MM.1S (cell line): ENCODE measurements at regions not wholly inside any gene's neighbourhood (a gene's known extent, or its start where the extent isn't known, plus 50 kb on each side); places are given as distances from the start of the nearest gene placed in this dataset.

Experiments
- DNase-seq: peaks from one replicate; pipeline ENCODE4 v3.0.0-alpha.2; 2015
- H2AFZ ChIP-seq: fragments of 300-600 bp; sonication (generic); 2 replicates; pipeline ENCODE4 v1.6.0; 2016; ENCODE audit warnings: antibody characterized with exemption, low read length
- H3F3A ChIP-seq: fragments of 300-600 bp; sonication (generic); 2 replicates; pipeline ENCODE4 v1.6.1; 2016; ENCODE audit warnings: mild to moderate bottlenecking, antibody characterized with exemption, low read length, moderate library complexity, mixed read lengths; ENCODE audit not compliant: insufficient read depth
- H3K27ac ChIP-seq: fragments of 300-600 bp; sonication (generic); 2 replicates; pipeline ENCODE4 v1.5.1; 2016; ENCODE audit warnings: mild to moderate bottlenecking, low read length
- H3K27me3 ChIP-seq: fragments of 300-600 bp; sonication (generic); replicated peaks from 2 replicates; pipeline ENCODE4 v1.6.0; 2016; ENCODE audit warnings: low read length; ENCODE audit not compliant: insufficient read depth
- H3K36me3 ChIP-seq: fragments of 300-600 bp; sonication (generic); replicated peaks from 2 replicates; pipeline ENCODE4 v1.6.1; 2016; ENCODE audit warnings: mild to moderate bottlenecking, low read length, mixed read lengths; ENCODE audit not compliant: insufficient read depth
- H3K4me1 ChIP-seq: fragments of 300-600 bp; sonication (generic); 2 replicates; pipeline ENCODE4 v1.6.1; 2016; ENCODE audit warnings: low read length, mixed read lengths
- H3K4me2 ChIP-seq: fragments of 300-600 bp; sonication (generic); 2 replicates; pipeline ENCODE4 v1.6.0; 2016; ENCODE audit warnings: low read depth, low read length
- H3K4me3 ChIP-seq: fragments of 300-600 bp; sonication (generic); 2 replicates; pipeline ENCODE4 v1.5.1; 2016; ENCODE audit warnings: low read length, mixed read lengths
- H3K79me2 ChIP-seq: fragments of 300-600 bp; sonication (generic); 2 replicates; pipeline ENCODE4 v1.6.1; 2016; ENCODE audit warnings: mixed run types, low read length, mixed read lengths
- H3K9ac ChIP-seq: fragments of 300-600 bp; sonication (generic); 2 replicates; pipeline ENCODE4 v1.6.1; 2016; ENCODE audit warnings: low read length, mixed read lengths
- H3K9me2 ChIP-seq: fragments of 300-600 bp; sonication (generic); replicated peaks from 2 replicates; pipeline ENCODE4 v1.6.1; 2016; ENCODE audit warnings: mild to moderate bottlenecking, low read length, mixed read lengths; ENCODE audit not compliant: insufficient read depth
- H3K9me3 ChIP-seq: fragments of 300-600 bp; sonication (generic); replicated peaks from 2 replicates; pipeline ENCODE4 v1.6.1; 2016; ENCODE audit warnings: mild to moderate bottlenecking, low read length, mixed read lengths; ENCODE audit not compliant: insufficient read depth
- H4K20me1 ChIP-seq: fragments of 300-600 bp; sonication (generic); 2 replicates; pipeline ENCODE4 v1.6.1; 2016; ENCODE audit warnings: mild to moderate bottlenecking, low read length, moderate library complexity, mixed read lengths; ENCODE audit not compliant: insufficient read depth
- CTCF ChIP-seq: fragments of 300-600 bp; sonication (generic); IDR thresholded peaks from 2 replicates; pipeline ENCODE4 v1.5.1; 2016; ENCODE audit warnings: antibody characterized with exemption, low read length, mixed read lengths
- EZH2 ChIP-seq: fragments of 300-600 bp; sonication (generic); optimal IDR thresholded peaks from 2 replicates; pipeline ENCODE3; 2017; ENCODE audit warnings: low read depth, mild to moderate bottlenecking, antibody characterized with exemption, low read length, mixed read lengths
- EZH2phosphoT487 ChIP-seq: fragments of 300-600 bp; sonication (generic); IDR thresholded peaks from 2 replicates; pipeline ENCODE4 v1.6.1; 2018; ENCODE audit warnings: antibody characterized with exemption, low read length

GRCh38 chr10:25675615-25676014, 258.4 kb upstream of the MYO3A start:
- H3F3A ChIP-seq = no peaks in the 10 kb centered on the region
- H2AFZ ChIP-seq = no peak overlapping the region
- no peaks in the 10 kb centered on the region for H3K9me3 ChIP-seq
- no peaks in the 10 kb centered on the region for H3K79me2 ChIP-seq
- no peaks in the 10 kb centered on the region for H3K27me3 ChIP-seq
- H3K9ac ChIP-seq = no peak overlapping the region
- no peaks in the 10 kb centered on the region for H3K9me2 ChIP-seq
- TF ChIP-seq CTCF = no peak
- no peak for TF ChIP-seq EZH2phosphoT487
- TF ChIP-seq EZH2 = no peak
- H3K4me3 ChIP-seq = no peak overlapping the region
- H3K4me2 ChIP-seq = no peak overlapping the region
- H3K4me1 ChIP-seq = no peaks in the 10 kb centered on the region
- no peak for DNase-seq
- no peak overlapping the region for H3K27ac ChIP-seq
- no peaks in the 10 kb centered on the region for H3K36me3 ChIP-seq
- no peaks in the 10 kb centered on the region for H4K20me1 ChIP-seq

GRCh38 chr10:25678220-25678619, 255.8 kb upstream of the MYO3A start:
- Histone ChIP-seq H3K9ac (no peak overlapping the region), H3K36me3 (no peaks in the 10 kb centered on the region), H3F3A (no peaks in the 10 kb centered on the region), H3K4me2 (no peak overlapping the region), H3K27ac (no peak overlapping the region), H2AFZ (no peak overlapping the region), H4K20me1 (no peaks in the 10 kb centered on the region), H3K79me2 (no peaks in the 10 kb centered on the region), H3K4me1 (no peaks in the 10 kb centered on the region), H3K4me3 (no peak overlapping the region), H3K27me3 (no peaks in the 10 kb centered on the region), H3K9me2 (no peaks in the 10 kb centered on the region), H3K9me3 (no peaks in the 10 kb centered on the region)
- no peak for DNase-seq
- no peak for TF ChIP-seq CTCF
- TF ChIP-seq EZH2 = no peak
- no peak for TF ChIP-seq EZH2phosphoT487

DNA sequence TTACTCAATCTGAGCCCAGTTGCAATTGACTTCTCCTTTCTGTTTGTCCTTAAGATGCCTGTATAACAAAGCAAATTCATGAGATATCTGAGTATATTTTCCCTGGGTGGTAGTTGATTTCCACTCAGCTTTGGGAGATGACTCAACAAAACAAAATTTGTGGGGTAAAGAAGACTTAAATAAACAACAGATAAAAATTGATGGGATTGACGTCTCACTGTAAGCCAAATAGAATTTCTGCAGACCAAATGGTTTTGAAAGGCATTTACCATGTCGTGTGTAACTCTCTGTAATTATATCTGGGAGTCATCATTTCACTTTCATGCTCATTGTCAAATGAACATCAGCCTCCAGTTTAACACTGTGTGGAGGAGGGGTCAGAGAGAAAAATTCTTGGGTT, 255.4 kb upstream of the MYO3A start:
- DNase-seq = no peak
- no peaks in the 10 kb centered on the region for H3K36me3 ChIP-seq

More for the DNA sequence above, 255.4 kb upstream of the MYO3A start:
- Histone ChIP-seq H3K27me3 (no peaks in the 10 kb centered on the region), H3K9me2 (no peaks in the 10 kb centered on the region), H3K4me2 (no peak overlapping the region), H4K20me1 (no peaks in the 10 kb centered on the region), H3K27ac (no peak overlapping the region), H2AFZ (no peak overlapping the region), H3K4me3 (no peak overlapping the region), H3K9ac (no peak overlapping the region), H3K4me1 (no peaks in the 10 kb centered on the region), H3F3A (no peaks in the 10 kb centered on the region), H3K79me2 (no peaks in the 10 kb centered on the region), H3K9me3 (no peaks in the 10 kb centered on the region)
- TF ChIP-seq EZH2 = no peak
- TF ChIP-seq CTCF = no peak
- TF ChIP-seq EZH2phosphoT487 = no peak
